Endothelial cell (in vitro differentiated cells): ENCODE measurements at regions not wholly inside any gene's neighbourhood (a gene's known extent, or its start where the extent isn't known, plus 50 kb on each side); places are given as distances from the start of the nearest gene placed in this dataset.

ENCODE experiments used
- DNase-seq: peaks from one replicate; pipeline ENCODE4 v3.0.0; 2021; ENCODE audit warnings: low spot score
- H3K27ac Mint-ChIP-seq: one replicate; pipeline ENCODE4 v1.8.0; 2021; ENCODE audit warnings: mixed read lengths, inconsistent platforms; ENCODE audit not compliant: unreplicated experiment
- H3K27me3 Mint-ChIP-seq: one replicate; pipeline ENCODE4 v1.8.0; 2021; ENCODE audit warnings: mild to moderate bottlenecking, moderate library complexity, mixed read lengths, inconsistent platforms; ENCODE audit not compliant: unreplicated experiment
- H3K36me3 Mint-ChIP-seq: one replicate; pipeline ENCODE4 v1.8.0; 2021; ENCODE audit warnings: mild to moderate bottlenecking, low read depth, mixed read lengths, inconsistent platforms; ENCODE audit not compliant: unreplicated experiment
- H3K4me1 Mint-ChIP-seq: one replicate; pipeline ENCODE4 v1.8.0; 2021; ENCODE audit warnings: mild to moderate bottlenecking, mixed read lengths, inconsistent platforms; ENCODE audit not compliant: unreplicated experiment
- H3K4me3 Mint-ChIP-seq: one replicate; pipeline ENCODE4 v1.8.0; 2021; ENCODE audit warnings: mild to moderate bottlenecking, mixed read lengths, inconsistent platforms; ENCODE audit not compliant: unreplicated experiment
- H3K9me3 Mint-ChIP-seq: one replicate; pipeline ENCODE4 v1.8.0; 2021; ENCODE audit warnings: mixed read lengths, inconsistent platforms; ENCODE audit not compliant: unreplicated experiment
- CTCF ChIP-seq: fragments of 200-600 bp; sonication (generic); IDR thresholded peaks from one replicate; pipeline ENCODE4 v1.5.0; 2021; ENCODE audit warnings: antibody characterized with exemption; ENCODE audit not compliant: unreplicated experiment

- Mint-ChIP-seq H3K36me3 (no peaks in the 10 kb centered on the region), H3K9me3 (no peaks in the 10 kb centered on the region), H3K4me1 (no peaks in the 10 kb centered on the region), H3K4me3 (no peak overlapping the region), H3K27ac (no peak overlapping the region), H3K27me3 (peaks cover 9% of the 10 kb centered on the region)
- DNase-seq, result no peak
- TF ChIP-seq CTCF, result no peak
These were observed 184.9 kb downstream of the GLI2 start for GRCh38 chr2:120920454-120921148.

- Mint-ChIP-seq H3K4me3 (no peak overlapping the region), H3K27me3 (peaks cover 7% of the 10 kb centered on the region), H3K9me3 (no peaks in the 10 kb centered on the region), H3K4me1 (no peaks in the 10 kb centered on the region), H3K36me3 (no peaks in the 10 kb centered on the region), H3K27ac (no peak overlapping the region)
- TF ChIP-seq CTCF, result no peak
- no peak for DNase-seq
These were observed 185.8 kb downstream of the GLI2 start for GRCh38 chr2:120921457-120921856.

- TF ChIP-seq CTCF, result no peak
- Mint-ChIP-seq H3K9me3 (no peaks in the 10 kb centered on the region), H3K4me3 (no peak overlapping the region), H3K27ac (no peak overlapping the region), H3K4me1 (no peaks in the 10 kb centered on the region), H3K27me3 (peaks cover 7% of the 10 kb centered on the region), H3K36me3 (no peaks in the 10 kb centered on the region)
- DNase-seq, result no peak
These were observed 187.1 kb downstream of the GLI2 start for GRCh38 chr2:120922571-120923332.

- no peaks in the 10 kb centered on the region for H3K4me1 Mint-ChIP-seq
- no peaks in the 10 kb centered on the region for H3K9me3 Mint-ChIP-seq
- no peak overlapping the region for H3K27ac Mint-ChIP-seq
- no peak overlapping the region for H3K4me3 Mint-ChIP-seq
- no peaks in the 10 kb centered on the region for H3K36me3 Mint-ChIP-seq
- DNase-seq, result no peak
- TF ChIP-seq CTCF, result no peak
- peaks cover 4% of the 10 kb centered on the region for H3K27me3 Mint-ChIP-seq
These were observed 187.8 kb downstream of the GLI2 start for GRCh38 chr2:120923426-120923825.

GRCh38 chr2:120924924-120925323, 189.3 kb downstream of the GLI2 start:
- Mint-ChIP-seq H3K36me3 (no peaks in the 10 kb centered on the region), H3K9me3 (no peaks in the 10 kb centered on the region), H3K4me3 (no peak overlapping the region), H3K4me1 (no peaks in the 10 kb centered on the region), H3K27me3 (peaks cover 2% of the 10 kb centered on the region), H3K27ac (no peak overlapping the region)
- DNase-seq, result no peak
- no peak for TF ChIP-seq CTCF
